ENCODE measurements at regions not wholly inside any gene's neighbourhood (a gene's known extent, or its start where the extent isn't known, plus 50 kb on each side); places are given as distances from the start of the nearest gene placed in this dataset.

- no peaks in the 10 kb centered on the region for H3K79me2 ChIP-seq (ENCODE audit: control insufficient read depth, insufficient read depth, low read length)
- TF ChIP-seq, protein P1, sequence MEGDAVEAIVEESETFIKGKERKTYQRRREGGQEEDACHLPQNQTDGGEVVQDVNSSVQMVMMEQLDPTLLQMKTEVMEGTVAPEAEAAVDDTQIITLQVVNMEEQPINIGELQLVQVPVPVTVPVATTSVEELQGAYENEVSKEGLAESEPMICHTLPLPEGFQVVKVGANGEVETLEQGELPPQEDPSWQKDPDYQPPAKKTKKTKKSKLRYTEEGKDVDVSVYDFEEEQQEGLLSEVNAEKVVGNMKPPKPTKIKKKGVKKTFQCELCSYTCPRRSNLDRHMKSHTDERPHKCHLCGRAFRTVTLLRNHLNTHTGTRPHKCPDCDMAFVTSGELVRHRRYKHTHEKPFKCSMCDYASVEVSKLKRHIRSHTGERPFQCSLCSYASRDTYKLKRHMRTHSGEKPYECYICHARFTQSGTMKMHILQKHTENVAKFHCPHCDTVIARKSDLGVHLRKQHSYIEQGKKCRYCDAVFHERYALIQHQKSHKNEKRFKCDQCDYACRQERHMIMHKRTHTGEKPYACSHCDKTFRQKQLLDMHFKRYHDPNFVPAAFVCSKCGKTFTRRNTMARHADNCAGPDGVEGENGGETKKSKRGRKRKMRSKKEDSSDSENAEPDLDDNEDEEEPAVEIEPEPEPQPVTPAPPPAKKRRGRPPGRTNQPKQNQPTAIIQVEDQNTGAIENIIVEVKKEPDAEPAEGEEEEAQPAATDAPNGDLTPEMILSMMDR (IDR thresholded peaks at IDR 0.05 in 2 of 3, conservative IDR thresholded peaks at IDR 0.05 in 1 of 3; ENCODE audit: control insufficient read depth in 2 of 3, extremely low read depth in 1 of 3, insufficient read depth in 1 of 3, low read depth in 3 of 3, low read length in 3 of 3): no peak
- TF ChIP-seq NFIC (IDR thresholded peaks at IDR 0.05; ENCODE audit: low read depth, low read length): no peak
- no peak for TF ChIP-seq MEF2B (IDR thresholded peaks at IDR 0.05; ENCODE audit: partially characterized antibody, poor library complexity, severe bottlenecking)
- TF ChIP-seq ZNF24 (IDR thresholded peaks at IDR 0.05): no peak
- TF ChIP-seq HCFC1 (IDR thresholded peaks at IDR 0.05; ENCODE audit: low read length): no peak
- TF ChIP-seq E2F4 (IDR thresholded peaks at IDR 0.05; ENCODE audit: low read depth, low read length): no peak
- TF ChIP-seq DPF2 (IDR thresholded peaks at IDR 0.05): no peak
- TF ChIP-seq NFYA (IDR thresholded peaks at IDR 0.05; ENCODE audit: borderline replicate concordance, low read depth, low read length): no peak
- TF ChIP-seq, protein P2, sequence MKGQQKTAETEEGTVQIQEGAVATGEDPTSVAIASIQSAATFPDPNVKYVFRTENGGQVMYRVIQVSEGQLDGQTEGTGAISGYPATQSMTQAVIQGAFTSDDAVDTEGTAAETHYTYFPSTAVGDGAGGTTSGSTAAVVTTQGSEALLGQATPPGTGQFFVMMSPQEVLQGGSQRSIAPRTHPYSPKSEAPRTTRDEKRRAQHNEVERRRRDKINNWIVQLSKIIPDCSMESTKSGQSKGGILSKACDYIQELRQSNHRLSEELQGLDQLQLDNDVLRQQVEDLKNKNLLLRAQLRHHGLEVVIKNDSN (IDR thresholded peaks at IDR 0.05; ENCODE audit: borderline replicate concordance, extremely low read length, insufficient read depth, low read depth, low read length): no peak
- no peak for TF ChIP-seq NBN (IDR thresholded peaks at IDR 0.05)
- no peak for TF ChIP-seq IRF4 (IDR thresholded peaks at IDR 0.05; ENCODE audit: low read depth, low read length)
- 83% methylated on average over 1 of the region's 1 CpG for WGBS (ENCODE audit: insufficient coverage, insufficient replicate concordance, low lambda C conversion rate, missing lambda C conversion rate)
- no peak overlapping the region for H3K27ac ChIP-seq (ENCODE audit: control insufficient read depth, insufficient read depth)
- H2AFZ ChIP-seq (ENCODE audit: control insufficient read depth, low read depth, low read length): no peak overlapping the region
- ChIA-PET CTCF (no interaction called here), RAD21 (ENCODE audit: unreplicated experiment) (no interaction called here), SMC1A (ENCODE audit: uncharacterized antibody, unreplicated experiment) (interaction anchor here (0.7 to 1.0 kb wide), 2 partner anchors 8 to 29 kb away, joined by 3 read pairs; no protein-coding TSS in a partner anchor), POLR2A (no interaction called here)
- H4K20me1 ChIP-seq (ENCODE audit: control insufficient read depth, insufficient read depth): no peaks in the 10 kb centered on the region
- in situ Hi-C loops (cut with MboI) (no loop called here), intact Hi-C loops (cut with micrococcal nuclease; ENCODE audit: unreplicated experiment) (no loop called here)
- H3K4me2 ChIP-seq (ENCODE audit: control insufficient read depth, insufficient read depth): no peak overlapping the region
- no peak for FAIRE-seq
- no peak for DNase-seq (ENCODE audit: low read depth, low spot score)
- H3K9me3 ChIP-seq (replicated peaks; ENCODE audit: control insufficient read depth, insufficient read depth, low read length): no peaks in the 10 kb centered on the region
- no TSS peak for BruUV-seq (replicated peaks)
- no peaks in the 10 kb centered on the region for H3K27me3 ChIP-seq (replicated peaks in 1 of 2; ENCODE audit: control insufficient read depth in 2 of 2, insufficient read depth in 2 of 2, low read length in 1 of 2)
- no peaks in the 10 kb centered on the region for H3K36me3 ChIP-seq (ENCODE audit: control insufficient read depth in 2 of 2, insufficient read depth in 2 of 2, low read length in 1 of 2)
- H3K4me3 ChIP-seq: no peak overlapping the region
- no peaks in the 10 kb centered on the region for H3K4me1 ChIP-seq (ENCODE audit: control insufficient read depth, insufficient read depth, low read length)
- no peak for ATAC-seq
- H3K9ac ChIP-seq (ENCODE audit: control insufficient read depth, insufficient read depth, low read length): no peak overlapping the region
These were observed 105.4 kb downstream of the OGFRL1 start for GRCh38 chr6:71393981-71394432.
